Nephron progenitor cell (in vitro differentiated cells): ENCODE measurements at regions not wholly inside any gene's neighbourhood (a gene's known extent, or its start where the extent isn't known, plus 50 kb on each side); places are given as distances from the start of the nearest gene placed in this dataset.

ENCODE experiments used
- DNase-seq: peaks from one replicate; pipeline ENCODE4 v3.0.0; 2021
- H3K27ac Mint-ChIP-seq: 2 replicates; pipeline ENCODE4 v1.8.0; 2021; ENCODE audit warnings: mild to moderate bottlenecking, moderate library complexity, mixed read lengths
- H3K27me3 Mint-ChIP-seq: 2 replicates; pipeline ENCODE4 v1.8.0; 2021; ENCODE audit warnings: mild to moderate bottlenecking, low read depth, mixed read lengths; ENCODE audit not compliant: poor library complexity
- H3K36me3 Mint-ChIP-seq: 2 replicates; pipeline ENCODE4 v1.8.0; 2021; ENCODE audit warnings: low read depth, mixed read lengths
- H3K4me1 Mint-ChIP-seq: 2 replicates; pipeline ENCODE4 v1.8.0; 2021; ENCODE audit warnings: mixed read lengths
- H3K4me3 Mint-ChIP-seq: 2 replicates; pipeline ENCODE4 v1.8.0; 2021; ENCODE audit warnings: mild to moderate bottlenecking, moderate library complexity, mixed read lengths
- H3K9me3 Mint-ChIP-seq: 2 replicates; pipeline ENCODE4 v1.8.0; 2021; ENCODE audit warnings: mild to moderate bottlenecking, moderate library complexity, mixed read lengths
- CTCF ChIP-seq: fragments of 200-600 bp; sonication (generic); IDR thresholded peaks from 2 replicates; pipeline ENCODE4 v1.5.0; 2021; ENCODE audit warnings: antibody characterized with exemption

- peaks cover 3% of the 10 kb centered on the region for H3K4me1 Mint-ChIP-seq
- no peaks in the 10 kb centered on the region for H3K27me3 Mint-ChIP-seq
- no peak for TF ChIP-seq CTCF
- H3K9me3 Mint-ChIP-seq: no peaks in the 10 kb centered on the region
- H3K27ac Mint-ChIP-seq: peak overlapping the region; percentile 27
- no peak overlapping the region for H3K4me3 Mint-ChIP-seq
- no peaks in the 10 kb centered on the region for H3K36me3 Mint-ChIP-seq
- DNase-seq: no peak
Observed at GRCh38 chr18:66193938-66194337, 410.0 kb downstream of the CDH19 start.

GRCh38 chr18:66193394-66193793 is 410.5 kb downstream of the CDH19 start:
- Mint-ChIP-seq H3K27ac (no peak overlapping the region), H3K27me3 (no peaks in the 10 kb centered on the region), H3K36me3 (no peaks in the 10 kb centered on the region), H3K4me3 (no peak overlapping the region), H3K9me3 (no peaks in the 10 kb centered on the region), H3K4me1 (peaks cover 3% of the 10 kb centered on the region)
- DNase-seq: no peak
- no peak for TF ChIP-seq CTCF

GRCh38 chr18:66168685-66169235 is 417.9 kb downstream of the CDH7 start:
- TF ChIP-seq CTCF: no peak
- H3K4me1 Mint-ChIP-seq: no peaks in the 10 kb centered on the region

GRCh38 chr18:66167829-66168684 is 417.2 kb downstream of the CDH7 start:
- H3K36me3 Mint-ChIP-seq: no peaks in the 10 kb centered on the region
- H3K4me1 Mint-ChIP-seq: no peaks in the 10 kb centered on the region
- H3K27ac Mint-ChIP-seq: no peak overlapping the region
- no peak for TF ChIP-seq CTCF
- no peaks in the 10 kb centered on the region for H3K27me3 Mint-ChIP-seq
- peaks cover 7% of the 10 kb centered on the region for H3K9me3 Mint-ChIP-seq
- H3K4me3 Mint-ChIP-seq: no peak overlapping the region
- DNase-seq: no peak

More at GRCh38 chr18:66168685-66169235, 417.9 kb downstream of the CDH7 start:
- no peak for DNase-seq
- Mint-ChIP-seq H3K27me3 (no peaks in the 10 kb centered on the region), H3K36me3 (no peaks in the 10 kb centered on the region), H3K9me3 (peaks cover 7% of the 10 kb centered on the region), H3K27ac (no peak overlapping the region), H3K4me3 (no peak overlapping the region)

- Mint-ChIP-seq H3K27me3 (no peaks in the 10 kb centered on the region), H3K4me3 (no peak overlapping the region), H3K36me3 (no peaks in the 10 kb centered on the region), H3K9me3 (peaks cover 5% of the 10 kb centered on the region), H3K27ac (no peak overlapping the region), H3K4me1 (no peaks in the 10 kb centered on the region)
- TF ChIP-seq CTCF: no peak
- no peak for DNase-seq
Observed at GRCh38 chr18:66160007-66160406, 409.2 kb downstream of the CDH7 start.
